SK-N-SH treated with all-trans-retinoic acid at 6 μM for 48 hours (cell line): ENCODE measurements at regions not wholly inside any gene's neighbourhood (a gene's known extent, or its start where the extent isn't known, plus 50 kb on each side); places are given as distances from the start of the nearest gene placed in this dataset.
"Not testable (repeated sequence)": the region's sequence is repeated elsewhere in the genome, so short reads cannot be mapped to it uniquely, and the experiment has no call there.

Experiments
- ARNTL ChIP-seq: fragments of 450-650 bp; formaldehyde crosslinking; IDR thresholded peaks from 2 replicates; pipeline ENCODE4 v1.5.0; 2020; ENCODE audit warnings: low read depth, mild to moderate bottlenecking, moderate library complexity, borderline replicate concordance
- BACH2 ChIP-seq: fragments of 250-450 bp; sonication (Bioruptor Pico); IDR thresholded peaks from 2 replicates; pipeline ENCODE4 v1.9.0; 2021; ENCODE audit warnings: mild to moderate bottlenecking, borderline replicate concordance
- ESRRG ChIP-seq: fragments of 250-450 bp; sonication (Bioruptor Pico); IDR thresholded peaks from 2 replicates; pipeline ENCODE4 v1.6.1; 2021; ENCODE audit warnings: mild to moderate bottlenecking
- GLIS3 ChIP-seq: fragments of 250-450 bp; sonication (Bioruptor Pico); IDR thresholded peaks from 2 replicates; pipeline ENCODE4 v1.5.0; 2020; ENCODE audit warnings: mild to moderate bottlenecking, moderate library complexity
- ISL1 ChIP-seq: fragments of 250-450 bp; sonication (Bioruptor Pico); IDR thresholded peaks from 2 replicates; pipeline ENCODE4 v2.1.2; 2022; ENCODE audit warnings: mild to moderate bottlenecking, moderate library complexity
- PPARA ChIP-seq: fragments of 250-450 bp; sonication (Bioruptor Pico); IDR thresholded peaks from 2 replicates; pipeline ENCODE4 v1.5.0; 2020; ENCODE audit warnings: mild to moderate bottlenecking, borderline replicate concordance
- RARB ChIP-seq: fragments of 250-450 bp; sonication (Bioruptor Pico); IDR thresholded peaks from 2 replicates; pipeline ENCODE4 v1.8.0; 2021; ENCODE audit warnings: mild to moderate bottlenecking, moderate library complexity
- SNAI2 ChIP-seq: fragments of 250-450 bp; sonication (Bioruptor Pico); IDR thresholded peaks from 2 replicates; pipeline ENCODE4 v1.5.0; 2020; ENCODE audit warnings: mild to moderate bottlenecking, moderate library complexity
- TOX ChIP-seq: fragments of 250-450 bp; sonication (Bioruptor Pico); IDR thresholded peaks from 2 replicates; pipeline ENCODE4 v1.8.0; 2021; ENCODE audit warnings: mild to moderate bottlenecking, moderate library complexity, borderline replicate concordance
- ZFP30 ChIP-seq: fragments of 450-650 bp; formaldehyde crosslinking; IDR thresholded peaks from 2 replicates; pipeline ENCODE4 v1.5.0; 2022; ENCODE audit warnings: mild to moderate bottlenecking, moderate library complexity
- ZNF565 ChIP-seq: fragments of 450-650 bp; formaldehyde crosslinking; conservative IDR thresholded peaks from 2 replicates; pipeline ENCODE4 v1.5.0; 2020; ENCODE audit warnings: low read depth, mild to moderate bottlenecking, moderate library complexity
- TF ChIP-seq, protein P1 (sequence below): fragments of 250-450 bp; sonication (Bioruptor Pico); IDR thresholded peaks from 2 replicates; pipeline ENCODE4 v1.8.0; 2020; ENCODE audit warnings: mild to moderate bottlenecking, moderate library complexity, borderline replicate concordance
- TF ChIP-seq, protein P2 (sequence below): fragments of 250-450 bp; sonication (Bioruptor Pico); IDR thresholded peaks from 2 replicates; pipeline ENCODE4 v1.5.1; 2020; ENCODE audit warnings: low read depth, mild to moderate bottlenecking, moderate library complexity

DNA sequence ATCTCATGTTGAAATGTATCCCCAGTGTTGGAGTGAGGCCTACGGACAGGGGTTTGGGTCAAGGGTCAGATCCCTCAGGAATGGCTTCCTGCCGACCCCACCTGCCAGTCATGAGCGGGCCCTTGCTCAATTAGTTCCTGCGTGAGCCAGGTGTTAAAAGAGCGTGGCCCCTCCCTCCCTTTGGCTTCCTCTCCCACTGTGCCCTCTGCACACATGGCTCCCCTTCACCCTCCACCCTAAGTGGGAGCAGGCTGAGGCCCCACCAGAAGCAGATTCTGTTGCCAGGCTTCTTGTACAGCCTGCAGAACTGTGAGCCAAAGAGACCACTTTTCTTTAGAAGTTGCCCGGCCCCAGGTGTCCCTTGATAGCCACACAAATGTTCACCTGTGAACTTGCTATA, 193.3 kb downstream of the NPIPB11 start:
- not testable (repeated sequence) for TF ChIP-seq ISL1 (CRISPR knock-in tag); RARB (CRISPR knock-in tag); ZFP30 (CRISPR knock-in tag); ARNTL; SNAI2 (CRISPR knock-in tag); PPARA; BACH2 (CRISPR knock-in tag); ESRRG (CRISPR knock-in tag); ZNF565; TOX (CRISPR knock-in tag); GLIS3 (CRISPR knock-in tag)
- TF ChIP-seq, protein P1, sequence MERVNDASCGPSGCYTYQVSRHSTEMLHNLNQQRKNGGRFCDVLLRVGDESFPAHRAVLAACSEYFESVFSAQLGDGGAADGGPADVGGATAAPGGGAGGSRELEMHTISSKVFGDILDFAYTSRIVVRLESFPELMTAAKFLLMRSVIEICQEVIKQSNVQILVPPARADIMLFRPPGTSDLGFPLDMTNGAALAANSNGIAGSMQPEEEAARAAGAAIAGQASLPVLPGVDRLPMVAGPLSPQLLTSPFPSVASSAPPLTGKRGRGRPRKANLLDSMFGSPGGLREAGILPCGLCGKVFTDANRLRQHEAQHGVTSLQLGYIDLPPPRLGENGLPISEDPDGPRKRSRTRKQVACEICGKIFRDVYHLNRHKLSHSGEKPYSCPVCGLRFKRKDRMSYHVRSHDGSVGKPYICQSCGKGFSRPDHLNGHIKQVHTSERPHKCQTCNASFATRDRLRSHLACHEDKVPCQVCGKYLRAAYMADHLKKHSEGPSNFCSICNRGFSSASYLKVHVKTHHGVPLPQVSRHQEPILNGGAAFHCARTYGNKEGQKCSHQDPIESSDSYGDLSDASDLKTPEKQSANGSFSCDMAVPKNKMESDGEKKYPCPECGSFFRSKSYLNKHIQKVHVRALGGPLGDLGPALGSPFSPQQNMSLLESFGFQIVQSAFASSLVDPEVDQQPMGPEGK = not testable (repeated sequence)
- TF ChIP-seq, protein P2, sequence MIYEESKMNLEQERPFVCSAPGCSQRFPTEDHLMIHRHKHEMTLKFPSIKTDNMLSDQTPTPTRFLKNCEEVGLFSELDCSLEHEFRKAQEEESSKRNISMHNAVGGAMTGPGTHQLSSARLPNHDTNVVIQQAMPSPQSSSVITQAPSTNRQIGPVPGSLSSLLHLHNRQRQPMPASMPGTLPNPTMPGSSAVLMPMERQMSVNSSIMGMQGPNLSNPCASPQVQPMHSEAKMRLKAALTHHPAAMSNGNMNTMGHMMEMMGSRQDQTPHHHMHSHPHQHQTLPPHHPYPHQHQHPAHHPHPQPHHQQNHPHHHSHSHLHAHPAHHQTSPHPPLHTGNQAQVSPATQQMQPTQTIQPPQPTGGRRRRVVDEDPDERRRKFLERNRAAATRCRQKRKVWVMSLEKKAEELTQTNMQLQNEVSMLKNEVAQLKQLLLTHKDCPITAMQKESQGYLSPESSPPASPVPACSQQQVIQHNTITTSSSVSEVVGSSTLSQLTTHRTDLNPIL = not testable (repeated sequence)
